Astrocyte (in vitro differentiated cells and primary cell): ENCODE measurements at regions not wholly inside any gene's neighbourhood (a gene's known extent, or its start where the extent isn't known, plus 50 kb on each side); places are given as distances from the start of the nearest gene placed in this dataset.

Source experiments
- DNase-seq: peaks from one replicate; pipeline ENCODE4 v3.0.0-alpha.2; 2010; ENCODE audit warnings: low read depth
- FAIRE-seq: peaks from 2 replicates; lab custom pipeline; 2011; peaks lifted over from hg19 to GRCh38; lab: Jason Lieb, UNC
- H2AFZ ChIP-seq: 2 replicates; pipeline ENCODE4 v1.6.0; 2012; ENCODE audit warnings: low read depth, low read length, inconsistent platforms
- H3K27ac ChIP-seq: 2 replicates; pipeline ENCODE4 v1.5.1; 2011; ENCODE audit warnings: low read depth, low read length, inconsistent platforms
- H3K27me3 ChIP-seq: 2 replicates; pipeline ENCODE4 v1.6.0; 2011; ENCODE audit warnings: low read length, inconsistent platforms; ENCODE audit not compliant: insufficient read depth
- H3K36me3 ChIP-seq: 2 replicates; pipeline ENCODE4 v1.5.1; 2011; ENCODE audit warnings: low read length, inconsistent platforms; ENCODE audit not compliant: insufficient read depth
- H3K4me1 ChIP-seq: 2 replicates; pipeline ENCODE4 v1.5.1; 2011; ENCODE audit warnings: low read length, inconsistent platforms; ENCODE audit not compliant: insufficient read depth
- H3K4me2 ChIP-seq: 2 replicates; pipeline ENCODE4 v1.6.0; 2012; ENCODE audit warnings: low read length, inconsistent platforms
- H3K4me3 ChIP-seq: 2 replicates; pipeline ENCODE4 v1.5.1; 2011; ENCODE audit warnings: low read depth, mild to moderate bottlenecking, low read length, inconsistent platforms; ENCODE audit not compliant: insufficient read depth
- H3K79me2 ChIP-seq: 2 replicates; pipeline ENCODE4 v1.6.0; 2012; ENCODE audit warnings: mild to moderate bottlenecking, low read length, inconsistent platforms; ENCODE audit not compliant: insufficient read depth
- H3K9ac ChIP-seq: 2 replicates; pipeline ENCODE4 v1.6.0; 2012; ENCODE audit warnings: mild to moderate bottlenecking, low read length, inconsistent platforms
- H3K9me3 ChIP-seq: 2 replicates; pipeline ENCODE4 v1.5.1; 2012; ENCODE audit warnings: low read depth, mild to moderate bottlenecking, low read length, inconsistent platforms; ENCODE audit not compliant: insufficient read depth
- H4K20me1 ChIP-seq: 2 replicates; pipeline ENCODE4 v1.6.0; 2012; ENCODE audit warnings: low read length, inconsistent platforms; ENCODE audit not compliant: insufficient read depth
- H3K27ac Mint-ChIP-seq: one replicate; pipeline ENCODE4 v1.8.0; 2021; ENCODE audit warnings: mild to moderate bottlenecking, mixed read lengths; ENCODE audit not compliant: unreplicated experiment
- H3K27me3 Mint-ChIP-seq: one replicate; pipeline ENCODE4 v1.8.0; 2021; ENCODE audit warnings: low read depth, mixed read lengths; ENCODE audit not compliant: unreplicated experiment
- H3K36me3 Mint-ChIP-seq: one replicate; pipeline ENCODE4 v1.8.0; 2021; ENCODE audit warnings: low read depth, mixed read lengths; ENCODE audit not compliant: unreplicated experiment
- H3K4me1 Mint-ChIP-seq: one replicate; pipeline ENCODE4 v1.8.0; 2021; ENCODE audit warnings: low read depth, mixed read lengths; ENCODE audit not compliant: unreplicated experiment
- H3K4me3 Mint-ChIP-seq: one replicate; pipeline ENCODE4 v1.8.0; 2021; ENCODE audit warnings: mild to moderate bottlenecking, moderate library complexity, mixed read lengths; ENCODE audit not compliant: unreplicated experiment
- H3K9me3 Mint-ChIP-seq: one replicate; pipeline ENCODE4 v1.8.0; 2021; ENCODE audit warnings: mild to moderate bottlenecking, mixed read lengths; ENCODE audit not compliant: unreplicated experiment
- EZH2 ChIP-seq: IDR thresholded peaks from 2 replicates; pipeline ENCODE4 v1.6.1; 2012; ENCODE audit warnings: mild to moderate bottlenecking, low read length, inconsistent platforms; ENCODE audit not compliant: insufficient read depth
- TF ChIP-seq, protein P1 (sequence below): IDR thresholded peaks from 2 replicates; pipeline ENCODE4 v1.5.1; 2011; ENCODE audit warnings: low read depth, mild to moderate bottlenecking, inconsistent platforms, low read length, moderate library complexity; ENCODE audit not compliant: insufficient read depth

DNA sequence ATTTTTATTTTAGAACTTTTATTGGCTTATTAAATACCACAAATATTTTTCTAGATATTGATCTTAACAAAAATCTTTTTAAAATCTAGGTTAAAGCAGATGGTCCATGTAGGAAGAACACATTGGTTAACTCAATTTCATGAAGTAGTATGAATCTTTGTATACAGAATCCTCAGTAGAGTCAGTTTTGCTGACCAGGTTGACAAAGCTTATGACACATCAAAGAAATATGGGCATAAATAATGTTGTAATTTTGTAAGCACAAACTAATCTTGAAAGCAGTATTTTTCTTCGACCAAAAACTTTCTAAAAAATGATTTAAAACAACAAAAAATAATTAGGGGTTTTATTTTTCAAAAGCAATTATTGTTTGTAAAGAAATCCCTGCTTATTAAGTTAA, 479.3 kb upstream of the PCDH10 start:
- Histone ChIP-seq H3K79me2 (no peaks in the 10 kb centered on the region), H3K9ac (no peak overlapping the region), H3K4me3 (no peak overlapping the region), H4K20me1 (no peaks in the 10 kb centered on the region), H3K4me2 (no peak overlapping the region), H3K4me1 (no peaks in the 10 kb centered on the region), H3K36me3 (no peaks in the 10 kb centered on the region), H3K27ac (no peak overlapping the region), H2AFZ (no peak overlapping the region), H3K9me3 (no peaks in the 10 kb centered on the region), H3K27me3 (no peaks in the 10 kb centered on the region)
- no peaks in the 10 kb centered on the region for H3K9me3 Mint-ChIP-seq
- DNase-seq (no peak), FAIRE-seq (no peak)
- H3K4me1 Mint-ChIP-seq: no peaks in the 10 kb centered on the region
- no peaks in the 10 kb centered on the region for H3K27me3 Mint-ChIP-seq
- TF ChIP-seq, protein P1, sequence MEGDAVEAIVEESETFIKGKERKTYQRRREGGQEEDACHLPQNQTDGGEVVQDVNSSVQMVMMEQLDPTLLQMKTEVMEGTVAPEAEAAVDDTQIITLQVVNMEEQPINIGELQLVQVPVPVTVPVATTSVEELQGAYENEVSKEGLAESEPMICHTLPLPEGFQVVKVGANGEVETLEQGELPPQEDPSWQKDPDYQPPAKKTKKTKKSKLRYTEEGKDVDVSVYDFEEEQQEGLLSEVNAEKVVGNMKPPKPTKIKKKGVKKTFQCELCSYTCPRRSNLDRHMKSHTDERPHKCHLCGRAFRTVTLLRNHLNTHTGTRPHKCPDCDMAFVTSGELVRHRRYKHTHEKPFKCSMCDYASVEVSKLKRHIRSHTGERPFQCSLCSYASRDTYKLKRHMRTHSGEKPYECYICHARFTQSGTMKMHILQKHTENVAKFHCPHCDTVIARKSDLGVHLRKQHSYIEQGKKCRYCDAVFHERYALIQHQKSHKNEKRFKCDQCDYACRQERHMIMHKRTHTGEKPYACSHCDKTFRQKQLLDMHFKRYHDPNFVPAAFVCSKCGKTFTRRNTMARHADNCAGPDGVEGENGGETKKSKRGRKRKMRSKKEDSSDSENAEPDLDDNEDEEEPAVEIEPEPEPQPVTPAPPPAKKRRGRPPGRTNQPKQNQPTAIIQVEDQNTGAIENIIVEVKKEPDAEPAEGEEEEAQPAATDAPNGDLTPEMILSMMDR: no peak
- TF ChIP-seq EZH2: no peak
- no peaks in the 10 kb centered on the region for H3K36me3 Mint-ChIP-seq
- H3K4me3 Mint-ChIP-seq: no peak overlapping the region
- no peak overlapping the region for H3K27ac Mint-ChIP-seq

DNA sequence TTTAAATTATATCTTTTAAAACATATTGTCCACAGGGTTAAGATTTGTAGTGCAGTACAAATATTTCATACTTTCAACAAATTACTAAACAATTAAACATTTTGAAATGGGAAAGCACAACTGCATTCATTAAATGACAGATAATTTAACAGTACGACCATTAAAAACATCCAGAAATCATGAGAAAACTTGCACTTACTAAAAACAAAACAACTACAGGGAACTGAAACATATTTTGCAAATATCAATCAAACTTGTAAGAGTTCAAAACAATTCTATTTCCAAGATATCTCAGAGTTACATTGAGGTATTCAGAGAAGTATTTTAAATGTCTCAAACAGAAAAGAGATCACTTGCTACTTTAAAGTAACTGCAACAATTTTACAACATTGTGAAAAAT, 478.5 kb upstream of the PCDH10 start:
- H3K4me3 Mint-ChIP-seq: no peak overlapping the region
- Histone ChIP-seq H3K36me3 (no peaks in the 10 kb centered on the region), H3K9ac (no peak overlapping the region), H3K4me1 (no peaks in the 10 kb centered on the region), H3K27me3 (no peaks in the 10 kb centered on the region), H3K27ac (no peak overlapping the region), H3K4me2 (no peak overlapping the region), H2AFZ (no peak overlapping the region), H3K4me3 (no peak overlapping the region), H3K79me2 (no peaks in the 10 kb centered on the region), H3K9me3 (no peaks in the 10 kb centered on the region), H4K20me1 (no peaks in the 10 kb centered on the region)
- no peaks in the 10 kb centered on the region for H3K4me1 Mint-ChIP-seq
- no peaks in the 10 kb centered on the region for H3K36me3 Mint-ChIP-seq
- no peaks in the 10 kb centered on the region for H3K27me3 Mint-ChIP-seq
- H3K9me3 Mint-ChIP-seq: no peaks in the 10 kb centered on the region
- TF ChIP-seq, protein P1: no peak
- no peak for TF ChIP-seq EZH2
- DNase-seq (no peak), FAIRE-seq (no peak)
- no peak overlapping the region for H3K27ac Mint-ChIP-seq

DNA sequence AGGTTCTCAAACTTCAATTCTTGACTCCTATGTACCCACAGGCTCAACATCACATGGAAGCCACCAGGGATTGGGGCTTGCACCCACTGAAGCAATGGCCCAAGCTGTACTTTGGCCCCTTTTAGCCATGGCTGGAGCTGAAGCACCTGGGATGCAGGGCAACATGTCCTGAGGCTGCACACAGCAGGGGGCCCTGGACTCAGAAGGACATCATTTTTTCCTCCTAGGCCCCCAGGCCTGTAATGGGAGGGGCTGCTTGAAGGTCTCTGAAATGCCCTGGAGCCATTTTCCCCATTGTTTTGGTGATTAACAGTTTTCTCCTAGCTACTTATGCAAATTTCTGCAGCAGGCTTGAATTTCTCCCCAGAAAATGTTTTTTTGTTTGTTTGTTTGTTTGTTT, 465.1 kb upstream of the PCDH10 start:
- Histone ChIP-seq H3K9me3 (peaks cover 3% of the 10 kb centered on the region), H3K36me3 (no peaks in the 10 kb centered on the region), H3K4me2 (no peak overlapping the region), H3K4me1 (no peaks in the 10 kb centered on the region), H3K27me3 (no peaks in the 10 kb centered on the region), H3K79me2 (no peaks in the 10 kb centered on the region), H3K27ac (no peak overlapping the region), H2AFZ (no peak overlapping the region), H4K20me1 (no peaks in the 10 kb centered on the region), H3K9ac (no peak overlapping the region), H3K4me3 (no peak overlapping the region)
- no peak for TF ChIP-seq EZH2
- TF ChIP-seq, protein P1: no peak
- no peak for FAIRE-seq
- Mint-ChIP-seq H3K4me3 (no peak overlapping the region), H3K27me3 (no peaks in the 10 kb centered on the region), H3K9me3 (peaks cover 18% of the 10 kb centered on the region), H3K27ac (no peak overlapping the region), H3K4me1 (no peaks in the 10 kb centered on the region), H3K36me3 (no peaks in the 10 kb centered on the region)
- no peak for DNase-seq
